ENCODE measurements at regions not wholly inside any gene's neighbourhood (a gene's known extent, or its start where the extent isn't known, plus 50 kb on each side); places are given as distances from the start of the nearest gene placed in this dataset.

DNA sequence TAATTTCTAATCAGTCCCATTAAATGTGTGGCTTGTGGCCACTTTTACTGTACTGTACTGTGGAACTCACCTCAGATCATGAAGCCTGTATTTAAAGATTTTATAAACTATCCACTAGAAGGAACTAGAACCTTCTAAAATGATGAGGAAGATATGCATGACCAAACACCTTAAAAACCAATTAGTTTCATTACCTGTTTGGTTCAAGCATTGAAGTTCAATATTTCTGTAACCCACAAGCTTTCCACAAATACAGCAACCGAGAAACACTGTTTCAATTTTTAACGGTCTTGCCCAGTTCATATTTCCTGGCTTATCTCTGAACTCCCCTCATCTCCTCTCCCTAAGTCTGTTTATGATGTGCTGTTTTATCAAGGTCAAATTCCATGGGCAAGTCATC, 264.3 kb upstream of the PLD5 start:
- Histone ChIP-seq H3K18ac (ENCODE audit: low read length) (no peak overlapping the region), H2BK120ac (ENCODE audit: insufficient read depth, low read length, poor library complexity) (peak overlapping the region; percentile 13), H3K14ac (ENCODE audit: low read length) (no peak overlapping the region), H3K9me3 (ENCODE audit: insufficient read depth, low read depth, low read length) (no peaks in the 10 kb centered on the region), H2BK12ac (ENCODE audit: low read length) (peak overlapping the region; percentile 64), H2AK5ac (ENCODE audit: low read length) (no peak overlapping the region), H3K36me3 (ENCODE audit: control insufficient read depth in 1 of 2, insufficient read depth in 2 of 2, low read length in 2 of 2) (no peaks in the 10 kb centered on the region), H3K79me1 (ENCODE audit: low read length) (peaks cover 18% of the 10 kb centered on the region), H3K27ac (ENCODE audit: low read depth, low read length) (peak overlapping the region; percentile 22), H3K27me3 (ENCODE audit: insufficient read depth, low read length) (no peaks in the 10 kb centered on the region), H4K12ac (ENCODE audit: low read depth, low read length) (no peak overlapping the region), H2BK5ac (ENCODE audit: low read depth, low read length, poor library complexity) (no peak overlapping the region), H3K4me3 (ENCODE audit: low read depth, low read length) (no peak overlapping the region), H3K4me1 (ENCODE audit: control insufficient read depth in 1 of 2, insufficient read depth in 2 of 2, low read length in 2 of 2) (peaks cover 11 to 15% of the 10 kb centered on the region in 2 experiments), H4K91ac (ENCODE audit: low read depth, low read length) (no peak overlapping the region), H3K4ac (ENCODE audit: low read depth, low read length) (no peak overlapping the region), H3K4me2 (ENCODE audit: low read length) (no peak overlapping the region), H3K23ac (ENCODE audit: low read length) (no peak overlapping the region), H4K8ac (ENCODE audit: low read depth, low read length) (no peak overlapping the region), H3K79me2 (ENCODE audit: control insufficient read depth, insufficient read depth, low read length, poor library complexity) (no peaks in the 10 kb centered on the region), H2AFZ (ENCODE audit: insufficient read depth, low read length, poor library complexity) (no peak overlapping the region), H3K9ac (ENCODE audit: low read length) (no peak overlapping the region)
- no peak for DNase-seq
- WGBS (ENCODE audit: extremely low coverage, insufficient coverage, insufficient read length): no CpG with 5 or more reads among the region's 2 CpGs

DNA sequence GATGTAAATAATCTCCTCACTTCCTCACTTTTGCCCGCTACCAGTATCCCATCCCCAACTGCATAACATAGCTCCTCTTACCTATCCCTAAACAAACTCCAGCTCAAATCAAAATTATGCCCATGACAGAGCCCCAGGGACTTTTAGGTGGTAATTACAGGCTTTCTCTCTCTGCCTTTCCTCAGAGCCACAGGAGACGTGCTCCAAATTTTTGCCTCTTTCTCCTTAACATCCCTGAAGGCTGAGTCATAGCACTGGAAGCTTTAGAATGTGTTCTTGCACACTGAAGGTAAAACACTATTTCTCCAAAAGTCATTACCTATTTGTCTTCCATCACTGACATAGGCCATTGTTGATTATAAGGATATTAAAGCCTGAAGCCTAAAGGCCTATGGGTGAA, 263.5 kb upstream of the PLD5 start:
- no CpG with 5 or more reads among the region's 2 CpGs for WGBS (ENCODE audit: extremely low coverage, insufficient coverage, insufficient read length)
- peaks cover 11 to 15% of the 10 kb centered on the region in 2 experiments for H3K4me1 ChIP-seq (ENCODE audit: control insufficient read depth in 1 of 2, insufficient read depth in 2 of 2, low read length in 2 of 2)
- no peaks in the 10 kb centered on the region for H3K36me3 ChIP-seq (ENCODE audit: control insufficient read depth in 1 of 2, insufficient read depth in 2 of 2, low read length in 2 of 2)
- H2BK5ac ChIP-seq (ENCODE audit: low read depth, low read length, poor library complexity): no peak overlapping the region
- no peak overlapping the region for H3K18ac ChIP-seq (ENCODE audit: low read length)
- no peak overlapping the region for H3K14ac ChIP-seq (ENCODE audit: low read length)
- peak overlapping the region; percentile 65 for H3K27ac ChIP-seq (ENCODE audit: low read depth, low read length)
- no peaks in the 10 kb centered on the region for H3K79me2 ChIP-seq (ENCODE audit: control insufficient read depth, insufficient read depth, low read length, poor library complexity)
- H3K4me2 ChIP-seq (ENCODE audit: low read length): no peak overlapping the region
- no peak overlapping the region for H3K4me3 ChIP-seq (ENCODE audit: low read depth, low read length)
- no peak overlapping the region for H3K4ac ChIP-seq (ENCODE audit: low read depth, low read length)
- no peak overlapping the region for H3K23ac ChIP-seq (ENCODE audit: low read length)
- no peaks in the 10 kb centered on the region for H3K9me3 ChIP-seq (ENCODE audit: insufficient read depth, low read depth, low read length)
- no peak overlapping the region for H2BK12ac ChIP-seq (ENCODE audit: low read length)
- H4K8ac ChIP-seq (ENCODE audit: low read depth, low read length): no peak overlapping the region
- H4K12ac ChIP-seq (ENCODE audit: low read depth, low read length): no peak overlapping the region
- H2AFZ ChIP-seq (ENCODE audit: insufficient read depth, low read length, poor library complexity): no peak overlapping the region
- DNase-seq: peak; percentile 68 to 90
- no peak overlapping the region for H3K9ac ChIP-seq (ENCODE audit: low read length)
- no peak overlapping the region for H4K91ac ChIP-seq (ENCODE audit: low read depth, low read length)
- H3K79me1 ChIP-seq (ENCODE audit: low read length): peaks cover 18% of the 10 kb centered on the region
- H2AK5ac ChIP-seq (ENCODE audit: low read length): no peak overlapping the region
- no peaks in the 10 kb centered on the region for H3K27me3 ChIP-seq (ENCODE audit: insufficient read depth, low read length)
- peak overlapping the region; percentile 95 for H2BK120ac ChIP-seq (ENCODE audit: insufficient read depth, low read length, poor library complexity)

DNA sequence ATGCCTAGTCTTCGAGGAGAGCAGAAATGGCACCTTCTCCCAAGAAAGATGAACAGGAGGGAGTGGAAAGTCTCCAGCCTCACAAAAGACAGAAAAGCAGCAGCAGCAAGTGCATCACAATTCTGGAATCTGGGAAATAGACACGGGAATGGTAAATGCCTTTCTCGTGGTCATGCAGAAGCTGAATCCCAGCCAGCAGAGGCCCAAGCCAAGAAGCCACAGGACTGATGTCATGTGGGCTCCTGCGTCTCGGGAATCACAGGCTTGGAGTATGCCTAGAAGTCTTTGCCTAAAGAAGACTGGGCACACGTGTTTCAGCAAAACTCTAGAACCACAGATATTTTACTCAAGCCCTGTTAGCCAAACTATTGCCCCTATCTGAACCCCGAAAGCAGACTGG, 260.3 kb upstream of the PLD5 start:
- no peak overlapping the region for H3K27ac ChIP-seq (ENCODE audit: low read depth, low read length)
- H3K36me3 ChIP-seq (ENCODE audit: control insufficient read depth in 1 of 2, insufficient read depth in 2 of 2, low read length in 2 of 2): no peaks in the 10 kb centered on the region
- no peak overlapping the region for H3K14ac ChIP-seq (ENCODE audit: low read length)
- no peak overlapping the region for H3K4me3 ChIP-seq (ENCODE audit: low read depth, low read length)
- no peak overlapping the region for H2AFZ ChIP-seq (ENCODE audit: insufficient read depth, low read length, poor library complexity)
- H3K23ac ChIP-seq (ENCODE audit: low read length): no peak overlapping the region
- no peak overlapping the region for H4K91ac ChIP-seq (ENCODE audit: low read depth, low read length)
- H3K4me2 ChIP-seq (ENCODE audit: low read length): no peak overlapping the region
- no CpG with 5 or more reads among the region's 7 CpGs for WGBS (ENCODE audit: extremely low coverage, insufficient coverage, insufficient read length)
- H2BK12ac ChIP-seq (ENCODE audit: low read length): peak overlapping the region; percentile 71
- H2BK5ac ChIP-seq (ENCODE audit: low read depth, low read length, poor library complexity): no peak overlapping the region
- H2AK5ac ChIP-seq (ENCODE audit: low read length): no peak overlapping the region
- H3K9ac ChIP-seq (ENCODE audit: low read length): no peak overlapping the region
- peaks cover 11 to 12% of the 10 kb centered on the region in 2 experiments for H3K4me1 ChIP-seq (ENCODE audit: control insufficient read depth in 1 of 2, insufficient read depth in 2 of 2, low read length in 2 of 2)
- no peaks in the 10 kb centered on the region for H3K79me2 ChIP-seq (ENCODE audit: control insufficient read depth, insufficient read depth, low read length, poor library complexity)
- no peaks in the 10 kb centered on the region for H3K27me3 ChIP-seq (ENCODE audit: insufficient read depth, low read length)
- no peak overlapping the region for H3K18ac ChIP-seq (ENCODE audit: low read length)
- DNase-seq: no peak
- H3K4ac ChIP-seq (ENCODE audit: low read depth, low read length): no peak overlapping the region
- no peak overlapping the region for H4K8ac ChIP-seq (ENCODE audit: low read depth, low read length)
- no peak overlapping the region for H2BK120ac ChIP-seq (ENCODE audit: insufficient read depth, low read length, poor library complexity)
- no peak overlapping the region for H4K12ac ChIP-seq (ENCODE audit: low read depth, low read length)
- no peaks in the 10 kb centered on the region for H3K9me3 ChIP-seq (ENCODE audit: insufficient read depth, low read depth, low read length)
- H3K79me1 ChIP-seq (ENCODE audit: low read length): peaks cover 14% of the 10 kb centered on the region

DNA sequence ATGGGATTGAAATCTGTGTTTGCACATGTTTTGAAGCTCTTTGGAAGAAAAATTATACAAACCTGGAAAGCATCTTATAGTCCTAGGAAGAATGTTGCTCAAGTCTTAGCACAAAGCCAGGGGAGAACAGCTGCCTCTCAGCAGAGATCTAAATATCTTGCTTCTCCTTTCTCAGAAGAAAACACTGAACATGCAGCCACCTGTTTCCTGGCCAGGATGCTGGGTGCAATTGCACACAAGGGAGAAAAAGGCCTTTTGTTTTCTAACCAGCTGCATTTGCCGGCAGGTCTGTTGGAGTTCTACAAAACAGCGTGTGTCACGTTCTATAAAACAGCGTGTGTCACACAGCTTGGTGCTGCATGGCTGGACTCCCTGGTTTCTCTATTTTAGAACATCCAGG, 259.6 kb upstream of the PLD5 start:
- no peak overlapping the region for H2AFZ ChIP-seq (ENCODE audit: insufficient read depth, low read length, poor library complexity)
- peaks cover 9 to 11% of the 10 kb centered on the region in 2 experiments for H3K4me1 ChIP-seq (ENCODE audit: control insufficient read depth in 1 of 2, insufficient read depth in 2 of 2, low read length in 2 of 2)
- H2BK5ac ChIP-seq (ENCODE audit: low read depth, low read length, poor library complexity): no peak overlapping the region
- H3K23ac ChIP-seq (ENCODE audit: low read length): no peak overlapping the region
- H3K4me2 ChIP-seq (ENCODE audit: low read length): no peak overlapping the region
- no peak overlapping the region for H4K8ac ChIP-seq (ENCODE audit: low read depth, low read length)
- no peaks in the 10 kb centered on the region for H3K27me3 ChIP-seq (ENCODE audit: insufficient read depth, low read length)
- no peak overlapping the region for H3K4ac ChIP-seq (ENCODE audit: low read depth, low read length)
- H4K91ac ChIP-seq (ENCODE audit: low read depth, low read length): no peak overlapping the region
- no peaks in the 10 kb centered on the region for H3K79me2 ChIP-seq (ENCODE audit: control insufficient read depth, insufficient read depth, low read length, poor library complexity)
- WGBS (ENCODE audit: extremely low coverage, insufficient coverage, insufficient read length): no CpG with 5 or more reads among the region's 4 CpGs
- no peak overlapping the region for H3K27ac ChIP-seq (ENCODE audit: low read depth, low read length)
- H2AK5ac ChIP-seq (ENCODE audit: low read length): peak overlapping the region; percentile 57
- no peaks in the 10 kb centered on the region for H3K9me3 ChIP-seq (ENCODE audit: insufficient read depth, low read depth, low read length)
- H3K14ac ChIP-seq (ENCODE audit: low read length): no peak overlapping the region
- H3K36me3 ChIP-seq (ENCODE audit: control insufficient read depth in 1 of 2, insufficient read depth in 2 of 2, low read length in 2 of 2): no peaks in the 10 kb centered on the region
- peak overlapping the region; percentile 63 for H2BK12ac ChIP-seq (ENCODE audit: low read length)
- no peak for DNase-seq
- no peak overlapping the region for H2BK120ac ChIP-seq (ENCODE audit: insufficient read depth, low read length, poor library complexity)
- H3K79me1 ChIP-seq (ENCODE audit: low read length): peaks cover 11% of the 10 kb centered on the region
- H3K18ac ChIP-seq (ENCODE audit: low read length): no peak overlapping the region
- H3K4me3 ChIP-seq (ENCODE audit: low read depth, low read length): no peak overlapping the region
- no peak overlapping the region for H4K12ac ChIP-seq (ENCODE audit: low read depth, low read length)
- no peak overlapping the region for H3K9ac ChIP-seq (ENCODE audit: low read length)

All from trophoblast cell (in vitro differentiated cells and primary cell).